HG02885 (cell line): ENCODE measurements at regions not wholly inside any gene's neighbourhood (a gene's known extent, or its start where the extent isn't known, plus 50 kb on each side); places are given as distances from the start of the nearest gene placed in this dataset.
"Not testable (repeated sequence)": the region's sequence is repeated elsewhere in the genome, so short reads cannot be mapped to it uniquely, and the experiment has no call there.

Experiments
- ATAC-seq: cut with Tn5 transposase; IDR thresholded peaks from one replicate; pipeline ENCODE4 v1.9.1; 2021; ENCODE audit warnings: mild to moderate bottlenecking; ENCODE audit not compliant: unreplicated experiment, poor library complexity

DNA sequence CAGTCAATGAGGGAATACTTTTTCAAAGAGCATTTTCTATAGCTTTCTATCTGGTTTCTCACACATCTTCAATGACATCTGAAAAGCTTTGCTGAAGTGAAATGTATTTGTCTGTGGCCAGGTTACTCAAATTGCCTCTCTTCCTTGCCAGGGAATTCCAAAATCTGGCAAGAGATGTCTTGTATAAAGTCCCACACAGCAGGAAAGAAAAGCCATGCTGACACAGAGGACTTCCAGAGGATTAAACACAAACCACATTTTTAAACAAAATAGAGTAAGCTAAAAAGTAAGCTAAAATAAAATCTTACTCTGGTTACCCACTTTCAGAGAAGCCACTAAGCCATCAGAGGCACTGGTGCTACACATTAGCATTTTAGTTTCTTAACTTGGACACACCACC, 93.1 kb upstream of the BCAR3 start:
- ATAC-seq, result no peak

DNA sequence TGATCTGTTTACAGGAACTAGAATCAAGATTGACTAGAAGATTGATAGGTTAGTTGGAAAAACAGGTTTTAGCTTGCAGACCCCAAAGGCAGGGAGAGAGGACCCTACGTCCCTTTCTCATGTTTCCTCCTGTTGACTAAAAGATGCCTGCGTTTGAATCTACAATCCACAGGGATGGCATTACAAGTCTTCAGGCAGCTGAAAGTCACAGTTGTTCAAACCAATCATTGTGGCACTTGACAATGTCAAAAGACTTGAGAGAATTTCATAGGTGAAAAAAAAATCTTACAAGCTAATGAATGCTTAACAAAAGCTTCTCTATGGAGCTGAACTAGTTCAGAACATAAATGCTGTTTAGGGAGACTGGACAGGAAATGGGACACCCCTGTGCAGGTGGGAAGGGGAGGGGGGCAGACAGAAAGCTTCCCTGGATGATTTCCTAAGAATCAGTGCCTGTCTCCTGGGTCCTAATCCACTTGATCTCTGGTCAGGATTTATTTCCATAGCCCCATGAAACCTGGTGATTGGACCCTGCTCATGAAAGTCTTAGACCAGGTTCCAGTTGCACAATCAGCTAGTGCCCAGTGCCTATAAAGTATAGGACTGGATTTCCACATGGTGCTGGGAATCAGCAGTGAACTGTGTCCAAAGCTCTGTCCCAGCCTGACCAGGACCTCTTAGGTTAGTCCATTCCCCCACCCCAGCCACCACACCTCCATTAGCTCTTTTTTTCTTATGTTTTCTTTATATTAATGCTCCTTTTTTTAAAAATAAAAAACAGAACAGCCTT, 91.6 kb upstream of the BCAR3 start:
- no peak for ATAC-seq

DNA sequence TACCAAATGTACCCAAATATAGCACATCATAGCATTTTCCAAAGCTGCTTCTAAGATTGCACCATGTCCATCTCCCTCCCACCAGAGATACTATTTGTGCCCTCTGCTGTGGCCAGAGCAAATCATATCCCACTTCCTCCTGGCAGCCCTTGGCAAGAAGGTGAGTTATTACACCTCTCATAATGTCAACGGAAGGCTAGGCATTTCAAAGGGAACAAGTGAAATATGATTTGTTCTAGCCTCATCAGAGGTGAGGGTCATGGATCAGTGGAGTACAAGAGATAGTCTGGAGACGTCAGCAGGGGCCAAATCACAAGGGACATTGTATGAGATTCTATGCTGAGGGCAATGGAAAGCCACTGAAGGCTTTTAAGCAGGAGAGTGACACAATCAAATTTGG, 90.2 kb upstream of the BCAR3 start:
- ATAC-seq, result no peak

DNA sequence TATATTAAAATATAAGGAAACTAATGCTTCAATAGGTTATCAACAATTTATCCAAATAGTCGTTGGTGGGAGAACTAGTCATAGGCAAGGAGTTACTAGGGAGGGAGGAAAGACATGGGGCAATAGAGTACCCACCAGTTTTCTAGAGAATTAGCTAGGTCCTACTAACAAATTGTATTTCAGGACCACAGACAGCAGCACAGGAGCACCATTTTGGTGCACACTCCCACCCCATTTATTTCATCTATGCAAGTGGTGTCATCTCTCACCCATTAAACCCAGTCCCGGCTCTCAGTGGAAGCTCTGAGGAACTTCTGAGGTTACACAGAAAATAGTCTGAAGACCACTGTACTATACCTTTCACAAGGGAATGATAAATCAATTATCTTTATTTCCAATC, 89.0 kb upstream of the BCAR3 start:
- ATAC-seq, result no peak

DNA sequence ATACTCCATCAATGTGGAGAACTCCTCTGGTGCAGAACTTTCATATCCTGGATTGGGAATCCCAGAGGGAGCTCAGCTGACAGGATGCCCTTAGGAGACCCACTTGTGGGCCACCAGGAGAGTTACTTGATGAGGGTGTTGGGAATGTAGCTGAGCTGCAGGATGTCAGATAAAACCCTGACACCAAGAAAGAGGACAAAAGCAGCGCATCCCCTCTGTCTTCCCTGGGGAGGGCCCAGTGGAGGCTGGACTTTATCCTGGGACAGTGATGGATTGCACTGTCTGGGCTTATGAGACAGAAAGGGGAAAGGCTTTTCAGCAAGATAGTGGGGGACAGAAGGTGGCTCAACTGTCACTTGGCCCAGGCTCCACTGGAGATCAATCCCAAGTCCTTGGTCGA, 88.1 kb upstream of the BCAR3 start:
- no peak for ATAC-seq

DNA sequence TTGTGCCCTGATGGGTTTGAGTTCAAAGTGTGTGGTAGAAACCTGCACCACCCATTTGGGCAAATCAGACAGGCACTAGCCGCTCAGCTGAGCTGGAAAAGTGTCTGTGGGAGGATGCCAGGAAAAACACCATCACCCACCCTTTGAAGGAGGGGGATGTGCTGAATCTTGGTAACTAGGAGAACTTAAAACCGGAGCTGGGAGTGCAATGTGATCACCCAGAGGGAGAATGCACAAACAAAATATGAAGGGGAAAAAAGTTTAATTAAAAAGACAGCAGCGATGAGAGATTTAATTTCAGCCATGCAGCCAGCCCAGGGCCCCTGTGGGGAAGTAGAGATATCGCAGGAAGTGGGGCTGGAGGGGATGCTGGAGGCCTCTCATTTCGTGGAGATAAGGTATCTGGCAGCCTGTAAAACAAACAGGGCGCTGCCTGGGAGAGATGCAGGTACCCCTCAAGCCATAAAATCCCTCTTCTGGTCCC, 86.8 kb upstream of the BCAR3 start:
- ATAC-seq, result no peak

DNA sequence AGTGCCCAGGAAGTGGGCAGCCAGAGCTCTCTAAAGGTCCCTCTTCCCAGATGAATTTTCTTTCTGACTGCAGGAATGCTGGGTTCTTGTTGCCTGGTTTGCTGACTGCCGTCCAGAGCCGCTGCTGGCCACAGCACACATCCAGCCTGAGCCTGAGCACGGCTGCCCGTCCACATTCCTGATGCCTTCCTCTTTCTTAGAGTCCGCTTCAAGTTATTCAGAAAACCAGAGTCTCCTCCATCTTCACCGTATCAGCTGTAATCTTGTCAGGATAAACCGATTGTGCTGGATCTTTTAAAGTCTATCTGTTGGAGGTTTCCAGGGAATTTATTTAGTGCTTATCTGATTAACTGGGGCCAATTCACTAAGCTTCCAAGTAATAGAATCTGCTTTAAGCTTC, 84.8 kb upstream of the BCAR3 start:
- ATAC-seq, result no peak

DNA sequence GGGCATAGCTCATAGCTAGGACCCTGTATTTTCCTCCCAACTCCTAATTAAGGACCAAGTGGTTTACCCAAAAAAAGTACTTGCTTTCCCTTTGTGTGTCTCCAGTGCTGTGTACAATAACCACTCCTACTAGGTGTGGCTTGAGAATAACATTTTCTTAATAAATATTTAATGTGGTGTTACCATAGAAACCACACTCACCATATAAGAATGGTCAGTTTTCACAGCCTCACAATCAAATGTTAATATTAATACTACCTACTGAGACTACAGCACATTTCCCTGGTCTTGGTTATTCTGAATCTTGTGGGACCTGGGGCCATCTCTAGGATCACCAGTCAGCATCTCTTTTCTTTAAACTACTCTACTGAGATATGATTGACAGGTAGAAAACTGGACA, 83.5 kb upstream of the BCAR3 start:
- ATAC-seq, result no peak

DNA sequence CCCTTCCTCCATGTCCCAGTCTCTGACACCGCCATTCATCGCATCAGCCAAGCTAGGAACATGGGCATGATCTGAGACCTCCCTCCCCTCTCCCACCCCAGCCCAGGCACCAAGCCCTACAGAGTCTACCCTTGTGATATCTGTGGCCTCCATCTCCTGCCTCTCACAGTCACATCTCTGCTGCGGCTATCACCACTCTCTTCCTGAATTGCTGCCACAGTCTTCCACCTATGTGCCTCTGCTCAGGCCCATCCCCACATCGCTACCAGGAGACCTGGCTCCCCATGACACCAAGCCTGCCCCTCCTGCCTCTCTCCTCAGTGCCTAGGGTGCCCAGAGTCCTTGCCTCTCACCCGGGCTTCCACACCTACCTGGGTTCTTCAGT, 82.7 kb upstream of the BCAR3 start:
- ATAC-seq, result no peak

DNA sequence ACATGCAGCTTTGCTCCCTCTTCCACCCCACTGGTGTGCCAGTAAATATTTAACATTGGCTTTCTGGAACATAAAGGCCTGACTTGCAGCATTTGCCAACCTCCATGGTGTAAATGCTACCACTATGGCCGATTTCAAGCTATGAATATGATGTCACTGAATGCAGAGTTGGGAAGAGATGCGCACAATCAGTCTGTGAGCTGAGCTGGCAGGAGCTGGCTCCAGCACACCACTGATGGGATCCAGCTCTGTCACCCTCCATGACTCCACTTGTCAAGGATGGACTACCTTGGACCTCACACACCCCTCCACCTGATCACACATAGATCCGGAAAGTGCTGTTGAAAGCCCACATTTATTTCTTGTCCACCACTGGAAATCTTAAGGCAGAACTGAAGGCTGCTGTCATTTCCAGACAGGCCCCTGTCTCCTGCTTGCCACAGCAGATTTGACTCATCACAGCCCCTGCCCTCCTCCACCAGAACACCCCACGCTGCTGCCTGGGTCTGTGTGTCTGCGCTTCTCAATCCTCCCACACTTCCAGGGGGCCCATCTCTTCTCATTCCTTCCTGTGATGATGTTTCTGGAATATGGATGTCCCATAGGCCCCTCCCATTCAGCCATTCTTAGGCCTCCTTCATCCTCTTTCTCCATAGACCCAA, 82.2 kb upstream of the BCAR3 start:
- ATAC-seq, result no peak

DNA sequence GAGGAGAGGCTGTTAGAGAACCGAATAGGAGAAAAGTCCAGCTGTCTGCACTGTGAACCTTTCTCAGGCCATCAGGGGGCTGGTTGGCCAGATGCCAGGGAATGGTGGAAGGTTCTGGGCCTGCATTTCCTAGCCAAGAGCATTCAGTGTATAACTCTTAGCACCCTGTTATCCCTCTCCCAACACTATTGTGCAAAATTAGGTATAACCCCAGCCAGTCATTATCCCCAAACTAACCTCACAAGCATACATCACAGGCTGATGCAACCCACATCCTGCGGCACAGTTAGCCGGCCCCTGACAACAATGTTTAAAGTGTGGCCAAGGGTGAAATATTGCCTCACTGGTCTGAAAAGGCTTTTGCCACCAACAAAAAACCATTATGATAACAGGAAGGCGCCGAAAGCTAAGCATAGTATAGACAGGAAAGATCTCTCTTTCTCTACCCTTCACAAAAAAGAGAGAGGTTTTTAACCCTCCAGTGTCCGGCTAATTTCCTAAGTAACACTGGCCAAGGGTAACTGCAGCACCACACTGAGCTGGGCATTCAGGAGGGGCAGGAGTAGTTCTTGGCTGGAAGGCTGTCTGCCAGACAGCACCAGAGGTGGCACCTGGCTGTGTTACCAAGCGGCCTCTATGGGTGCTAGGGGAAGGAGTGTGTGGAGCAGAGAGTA, 77.3 kb upstream of the BCAR3 start:
- ATAC-seq, result no peak

DNA sequence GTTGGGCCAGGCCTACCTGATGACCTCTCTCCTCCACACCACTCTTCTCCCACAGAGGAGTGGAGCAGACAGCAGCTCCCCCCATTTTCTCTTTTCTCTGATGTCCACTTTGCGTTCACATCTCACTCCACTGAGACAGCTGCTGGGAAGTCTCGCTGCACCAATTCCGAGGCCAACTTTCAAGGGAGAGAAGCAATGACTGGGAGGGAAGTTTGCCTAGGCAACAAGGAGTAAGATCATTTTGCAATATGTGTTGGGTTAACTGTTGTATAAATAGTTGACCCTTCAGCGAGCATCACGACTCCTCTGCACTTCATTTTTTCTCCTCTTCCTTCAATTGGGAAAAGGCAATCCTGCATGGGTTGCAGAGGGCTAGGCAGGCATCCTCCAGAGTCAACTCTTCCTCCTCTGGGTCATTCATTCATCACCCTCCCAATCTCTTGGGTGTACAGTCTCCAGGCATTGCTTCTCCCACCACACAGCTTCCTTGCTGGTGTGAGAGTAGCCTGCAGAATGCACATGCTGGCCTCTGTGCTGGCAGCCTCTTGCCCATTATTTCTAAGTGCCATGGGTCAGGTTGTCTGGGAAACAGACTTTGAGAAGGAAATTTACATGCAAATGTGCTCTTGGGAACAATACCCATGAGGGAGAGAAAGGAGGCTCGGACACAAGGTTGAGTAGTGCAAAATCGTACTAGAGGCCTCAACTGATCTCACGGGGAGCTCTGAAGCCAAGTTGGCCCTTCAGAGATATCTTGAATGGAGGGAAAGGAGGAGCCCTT, 75.8 kb upstream of the BCAR3 start:
- no peak for ATAC-seq

DNA sequence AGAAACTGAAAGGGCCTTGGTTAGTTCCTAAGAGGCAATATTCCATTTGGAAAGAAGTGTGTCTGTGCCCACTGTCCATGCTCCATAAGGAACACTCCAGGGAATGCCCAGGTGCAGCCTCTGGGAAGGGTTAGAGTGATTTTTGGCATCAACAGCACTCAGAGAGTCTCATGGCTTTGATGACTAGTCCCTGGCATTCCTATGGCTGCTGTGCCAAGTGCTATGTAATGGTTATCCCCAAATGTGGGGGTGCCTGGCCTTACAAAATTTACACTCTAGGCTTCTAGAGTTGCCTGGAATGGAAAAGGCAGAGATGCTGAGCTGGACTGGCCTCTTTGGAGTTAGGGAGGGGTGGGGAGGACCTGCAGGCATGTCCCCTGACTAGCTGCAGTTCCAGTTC, 75.0 kb upstream of the BCAR3 start:
- no peak for ATAC-seq

DNA sequence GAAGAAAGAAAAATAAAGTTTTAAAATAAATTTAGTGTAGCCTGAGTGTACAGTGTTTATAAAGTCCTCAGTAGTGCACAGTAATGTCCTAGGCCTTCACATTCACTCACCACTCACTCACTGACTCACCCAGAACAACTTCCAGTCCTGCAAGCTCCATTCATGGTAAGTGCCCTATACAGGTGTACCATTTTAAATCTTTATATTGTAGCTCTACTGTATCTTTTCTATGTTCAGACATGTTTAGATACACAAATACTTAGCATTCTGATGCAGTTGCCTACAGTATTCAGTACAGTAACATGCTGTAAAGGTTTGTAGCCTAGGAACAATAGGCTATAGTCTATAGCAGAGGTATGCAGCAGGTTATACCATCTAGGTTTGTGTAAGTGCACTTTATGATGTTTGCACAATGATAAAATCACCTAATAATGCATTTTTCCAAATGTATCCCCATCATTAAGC, 73.6 kb upstream of the BCAR3 start:
- ATAC-seq, result not testable (repeated sequence)

DNA sequence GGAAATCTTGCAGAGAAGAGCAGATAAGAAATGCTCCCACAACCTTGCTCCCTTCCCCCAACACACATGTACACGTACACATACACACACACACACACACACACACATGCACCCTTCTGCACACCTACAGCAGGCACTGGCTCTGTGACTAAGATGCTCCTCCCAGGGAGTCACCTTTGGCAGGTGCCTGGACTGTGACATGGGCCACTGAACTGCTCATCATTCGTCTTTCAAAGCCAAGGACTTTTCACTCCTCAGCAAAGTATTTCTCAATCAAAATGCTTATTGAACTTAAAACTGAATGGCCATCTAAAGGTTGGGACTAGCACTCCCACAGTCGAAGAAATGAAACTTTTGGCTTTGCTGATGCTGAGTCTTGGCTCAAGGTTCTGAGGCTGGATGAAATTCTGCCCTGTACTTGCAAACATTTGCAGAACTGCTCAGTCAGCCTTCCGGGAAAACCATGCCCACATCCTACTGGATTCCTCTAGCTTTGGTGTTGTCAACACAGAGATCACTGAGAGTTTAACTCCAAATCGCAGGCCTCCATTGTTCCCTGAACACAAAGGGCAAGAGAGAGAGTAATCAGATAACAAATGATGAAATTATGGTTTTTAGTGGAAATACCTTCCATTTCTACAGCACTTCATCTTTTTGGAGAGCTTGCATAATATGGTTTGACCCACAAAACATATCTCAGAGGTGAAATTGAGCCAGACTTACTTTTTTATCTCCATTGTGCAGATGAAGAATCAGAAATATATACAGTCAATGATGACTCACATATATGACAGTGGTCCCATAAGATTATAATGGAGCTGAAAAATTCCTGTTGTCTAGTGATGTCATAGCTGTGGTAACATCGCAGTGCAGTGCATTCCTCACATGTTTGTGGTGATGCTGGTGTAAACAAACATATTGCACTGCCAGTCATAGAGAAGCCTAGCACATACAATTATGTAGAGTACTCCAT, 72.4 kb upstream of the BCAR3 start:
- ATAC-seq, result no peak

DNA sequence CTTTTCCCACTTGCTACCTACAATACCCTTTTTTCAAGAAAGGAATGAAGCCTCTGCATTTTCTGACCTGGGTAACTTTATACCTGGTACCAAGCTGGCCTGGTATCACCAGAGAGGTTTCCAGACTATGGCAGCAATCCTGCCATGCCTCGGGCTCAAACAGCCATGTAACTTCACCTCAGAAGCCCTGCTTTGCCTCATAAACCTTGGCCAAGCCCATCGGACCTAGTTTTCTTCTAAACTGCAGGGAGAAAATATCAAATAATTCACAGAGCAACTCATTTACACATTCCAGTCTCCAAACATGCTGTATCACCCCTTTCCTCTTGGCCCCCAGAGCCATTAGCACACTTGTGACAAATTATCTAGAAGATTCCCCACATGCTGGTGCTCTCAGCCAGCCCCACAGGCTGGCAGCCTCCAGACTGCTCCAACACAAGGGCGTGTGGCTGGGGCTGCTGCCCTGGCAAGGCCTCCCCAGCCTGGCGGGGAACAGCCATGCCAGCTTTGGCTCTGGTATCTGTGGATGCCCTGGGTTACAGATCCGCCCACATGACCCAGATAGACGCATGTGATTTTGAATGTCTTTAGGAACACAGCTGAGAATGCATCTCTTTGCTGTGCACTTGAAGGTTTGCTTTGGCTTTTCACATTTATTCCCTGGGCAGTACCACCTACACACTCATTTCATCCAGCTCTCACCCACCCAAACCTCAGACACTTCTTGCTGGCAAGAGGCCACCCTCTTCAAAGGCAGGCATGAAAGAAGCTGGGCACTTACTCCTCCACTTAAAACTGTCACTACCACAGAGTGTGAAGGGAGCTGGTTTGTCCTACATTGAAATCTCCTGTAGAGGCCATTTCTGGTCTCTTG, 70.0 kb upstream of the BCAR3 start:
- no peak for ATAC-seq

DNA sequence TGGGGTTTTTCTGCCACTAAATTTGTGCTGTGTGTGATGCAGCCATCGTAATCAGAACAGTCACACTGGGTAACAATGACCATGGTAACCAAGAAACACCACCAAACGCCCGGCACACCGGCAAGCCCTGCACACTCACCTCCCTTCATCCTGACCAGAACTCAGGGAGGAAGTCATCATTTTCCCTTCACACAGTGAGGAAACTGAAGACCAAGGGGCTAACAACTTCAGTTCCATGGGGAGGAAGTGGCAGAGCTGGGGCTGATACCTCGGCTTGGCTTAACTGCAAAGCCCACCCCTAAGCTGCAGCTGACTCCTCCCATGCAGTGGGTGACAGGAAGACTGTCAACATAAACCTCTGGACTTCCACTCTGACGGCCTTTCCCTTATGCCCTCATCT, 69.3 kb upstream of the BCAR3 start:
- peak; percentile 42 for ATAC-seq

DNA sequence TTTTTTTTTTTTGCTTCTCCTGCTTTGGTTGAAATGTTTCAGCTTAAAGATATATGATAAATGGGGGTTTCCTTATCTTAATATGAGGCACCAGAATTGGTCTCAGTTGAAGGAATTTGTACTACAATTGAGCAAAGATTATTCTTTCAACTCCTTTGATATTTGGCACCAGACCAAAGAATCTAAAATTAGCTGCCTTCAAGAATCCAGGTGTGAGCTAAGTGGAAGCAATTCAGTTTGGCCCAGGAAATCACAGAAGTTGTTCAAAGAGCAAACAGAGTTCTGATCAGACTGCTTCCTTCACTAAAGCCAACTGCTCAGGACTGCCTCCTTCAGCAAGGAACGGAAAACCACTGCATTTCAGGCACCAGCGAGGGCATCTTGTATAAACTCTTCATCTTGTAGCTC, 68.3 kb upstream of the BCAR3 start:
- ATAC-seq, result peak; percentile 47

DNA sequence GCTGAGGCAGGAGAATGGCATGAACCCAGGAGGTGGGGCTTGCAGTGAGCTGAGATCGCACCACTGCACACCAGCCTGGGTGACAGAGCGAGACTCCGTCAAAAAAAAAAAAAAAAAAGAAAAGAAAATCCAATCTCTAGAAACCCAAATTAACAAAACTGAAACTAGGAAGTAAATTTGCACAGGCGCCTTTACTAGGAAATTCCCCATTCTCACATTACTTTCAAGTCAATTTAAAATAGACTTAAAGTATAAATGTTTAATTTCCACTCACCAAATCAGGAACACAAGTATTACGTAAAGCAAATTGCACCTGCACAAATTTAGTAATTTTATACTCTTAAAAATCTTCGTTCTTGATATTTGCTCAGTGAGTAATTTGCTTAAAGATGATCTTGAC, 67.8 kb upstream of the BCAR3 start:
- ATAC-seq, result no peak
